HEK293 (cell line): ENCODE measurements at regions not wholly inside any gene's neighbourhood (a gene's known extent, or its start where the extent isn't known, plus 50 kb on each side); places are given as distances from the start of the nearest gene placed in this dataset.
A peak's percentile ranks its signal among the peaks of the same experiment; 100 is the strongest.

Experiments
- CTCF ChIA-PET: fragments of 350-600 bp; formaldehyde crosslinking; extraction: SDS; loops from one replicate; lab custom pipeline; 2021; ENCODE audit warnings: antibody characterized with exemption; lab: Yijun Ruan, JAX
- POLR2A ChIA-PET: fragments of 300-600 bp; formaldehyde crosslinking; extraction: SDS; loops from one replicate; lab custom pipeline; 2020; ENCODE audit warnings: antibody characterized with exemption, inconsistent platforms; lab: Yijun Ruan, JAX
- H3K27ac ChIP-seq: fragments of 200-500 bp; sonication (Bioruptor generic); 2 replicates; pipeline ENCODE4 v1.5.1; 2014; ENCODE audit warnings: low read depth, low read length, control low read depth, inconsistent platforms; ENCODE audit errors: extremely low read depth
- H3K36me3 ChIP-seq, 2 experiments: fragments of 200-500 bp in 1 of 2; sonication (Bioruptor generic) in 1 of 2; 1 replicate in 1 of 2; 2 replicates in 1 of 2; pipeline ENCODE4 v1.5.1; 2014 to 2017; ENCODE audit warnings: inconsistent platforms in 2 of 2, low read length in 2 of 2; ENCODE audit not compliant: control insufficient read depth in 2 of 2, insufficient read depth in 1 of 2
- H3K4me1 ChIP-seq: fragments of 200-500 bp; sonication (Bioruptor generic); 2 replicates; pipeline ENCODE4 v1.5.1; 2014; ENCODE audit warnings: mild to moderate bottlenecking, low read length, inconsistent platforms; ENCODE audit not compliant: control insufficient read depth, insufficient read depth
- H3K4me3 ChIP-seq: 2 replicates; pipeline ENCODE4 v1.5.1; 2011; ENCODE audit warnings: low read depth, mild to moderate bottlenecking, control low read depth, low read length, moderate library complexity
- H3K9me3 ChIP-seq: fragments of 200-500 bp; sonication (Bioruptor generic); 2 replicates; pipeline ENCODE4 v1.5.1; 2014; ENCODE audit warnings: low read depth, low read length, inconsistent platforms; ENCODE audit not compliant: control insufficient read depth, insufficient read depth
- FEZF1 ChIP-seq: fragments of 450-650 bp; formaldehyde crosslinking; IDR thresholded peaks from 2 replicates; pipeline ENCODE4 v1.5.1; 2016; ENCODE audit warnings: missing biosample characterization, missing genetic modification characterization
- HOXD13 ChIP-seq: sonication (generic); formaldehyde crosslinking; IDR thresholded peaks from 2 replicates; pipeline ENCODE4 v1.8.0; 2022; ENCODE audit warnings: missing genetic modification reagents, borderline replicate concordance
- KLF10 ChIP-seq: fragments of 450-650 bp; IDR thresholded peaks from 2 replicates; pipeline ENCODE4 v1.5.1; 2018; ENCODE audit warnings: missing biosample characterization, mild to moderate bottlenecking, missing genetic modification characterization
- RBAK ChIP-seq: fragments of 450-650 bp; formaldehyde crosslinking; IDR thresholded peaks from 2 replicates; pipeline ENCODE4 v1.5.1; 2016; ENCODE audit warnings: missing biosample characterization, missing genetic modification characterization
- REPIN1 ChIP-seq: fragments of 450-650 bp; formaldehyde crosslinking; IDR thresholded peaks from 2 replicates; pipeline ENCODE4 v1.5.1; 2017; ENCODE audit warnings: missing biosample characterization, missing genetic modification characterization, low read depth
- SETDB1 ChIP-seq: IDR thresholded peaks from one replicate; pipeline ENCODE4 v1.6.1; 2017; ENCODE audit warnings: mild to moderate bottlenecking, low read length, moderate library complexity, mixed read lengths; ENCODE audit not compliant: insufficient read length
- TRIM28 ChIP-seq: IDR thresholded peaks from 2 replicates; pipeline ENCODE4 v1.6.1; 2011; ENCODE audit warnings: low read length, control low read depth, borderline replicate concordance
- ZBTB20 ChIP-seq: fragments of 450-650 bp; formaldehyde crosslinking; IDR thresholded peaks from 2 replicates; pipeline ENCODE4 v1.5.1; 2016; ENCODE audit warnings: missing biosample characterization, missing genetic modification characterization
- ZNF10 ChIP-seq: fragments of 450-650 bp; formaldehyde crosslinking; IDR thresholded peaks from 2 replicates; pipeline ENCODE4 v1.5.1; 2017; ENCODE audit warnings: missing biosample characterization, missing genetic modification characterization
- ZNF132 ChIP-seq: fragments of 450-650 bp; formaldehyde crosslinking; IDR thresholded peaks from 2 replicates; pipeline ENCODE4 v1.5.1; 2017; ENCODE audit warnings: missing biosample characterization, missing genetic modification characterization, borderline replicate concordance
- ZNF169 ChIP-seq: fragments of 450-650 bp; formaldehyde crosslinking; IDR thresholded peaks from 2 replicates; pipeline ENCODE4 v1.5.1; 2016; ENCODE audit warnings: missing biosample characterization, missing genetic modification characterization
- ZNF211 ChIP-seq: fragments of 450-650 bp; formaldehyde crosslinking; IDR thresholded peaks from 2 replicates; pipeline ENCODE4 v1.5.1; 2016; ENCODE audit warnings: low read depth, missing biosample characterization, missing genetic modification characterization
- ZNF214 ChIP-seq: fragments of 450-650 bp; formaldehyde crosslinking; IDR thresholded peaks from 2 replicates; pipeline ENCODE4 v1.5.1; 2017; ENCODE audit warnings: missing biosample characterization, mild to moderate bottlenecking, missing genetic modification characterization, borderline replicate concordance
- ZNF248 ChIP-seq: fragments of 450-650 bp; formaldehyde crosslinking; IDR thresholded peaks from 2 replicates; pipeline ENCODE4 v1.5.1; 2017; ENCODE audit warnings: missing biosample characterization, missing genetic modification characterization
- ZNF394 ChIP-seq: fragments of 450-650 bp; formaldehyde crosslinking; IDR thresholded peaks from 2 replicates; pipeline ENCODE4 v1.5.1; 2016; ENCODE audit warnings: missing biosample characterization, missing genetic modification characterization, mild to moderate bottlenecking, moderate library complexity, borderline replicate concordance
- ZNF585B ChIP-seq: fragments of 450-650 bp; formaldehyde crosslinking; IDR thresholded peaks from 2 replicates; pipeline ENCODE4 v1.5.1; 2016; ENCODE audit warnings: missing biosample characterization, missing genetic modification characterization
- ZNF629 ChIP-seq: fragments of 450-650 bp; formaldehyde crosslinking; IDR thresholded peaks from 2 replicates; pipeline ENCODE4 v1.5.1; 2017; ENCODE audit warnings: missing biosample characterization, missing genetic modification characterization
- ZNF701 ChIP-seq: fragments of 450-650 bp; formaldehyde crosslinking; IDR thresholded peaks from 2 replicates; pipeline ENCODE4 v1.5.1; 2016; ENCODE audit warnings: missing biosample characterization, missing genetic modification characterization
- ZNF747 ChIP-seq: fragments of 450-650 bp; formaldehyde crosslinking; IDR thresholded peaks from 2 replicates; pipeline ENCODE4 v1.5.1; 2016; ENCODE audit warnings: missing biosample characterization, missing genetic modification characterization
- ZNF791 ChIP-seq: fragments of 450-650 bp; formaldehyde crosslinking; IDR thresholded peaks from 2 replicates; pipeline ENCODE4 v1.5.1; 2016; ENCODE audit warnings: missing biosample characterization, missing genetic modification characterization
- ZNF792 ChIP-seq: fragments of 450-650 bp; formaldehyde crosslinking; IDR thresholded peaks from 2 replicates; pipeline ENCODE4 v1.5.1; 2016; ENCODE audit warnings: missing biosample characterization, missing genetic modification characterization
- ZXDB ChIP-seq: fragments of 450-650 bp; formaldehyde crosslinking; IDR thresholded peaks from 2 replicates; pipeline ENCODE4 v1.5.1; 2016; ENCODE audit warnings: missing biosample characterization, missing genetic modification characterization
- TF ChIP-seq, protein P1 (sequence below): fragments of 450-650 bp; formaldehyde crosslinking; IDR thresholded peaks from 2 replicates; pipeline ENCODE4 v1.5.1; 2016; ENCODE audit warnings: missing biosample characterization, missing genetic modification characterization
- TF ChIP-seq, protein P2 (sequence below): fragments of 450-650 bp; formaldehyde crosslinking; IDR thresholded peaks from 2 replicates; pipeline ENCODE4 v1.5.1; 2016; ENCODE audit warnings: missing biosample characterization, missing genetic modification characterization, low read depth
- TF ChIP-seq, protein P3 (sequence below): fragments of 450-650 bp; formaldehyde crosslinking; IDR thresholded peaks from 2 replicates; pipeline ENCODE4 v1.5.1; 2017; ENCODE audit warnings: missing biosample characterization, missing genetic modification characterization
- TF ChIP-seq, protein P4 (sequence below): fragments of 450-650 bp; formaldehyde crosslinking; IDR thresholded peaks from 2 replicates; pipeline ENCODE4 v1.5.1; 2016; ENCODE audit warnings: missing biosample characterization, missing genetic modification characterization

DNA sequence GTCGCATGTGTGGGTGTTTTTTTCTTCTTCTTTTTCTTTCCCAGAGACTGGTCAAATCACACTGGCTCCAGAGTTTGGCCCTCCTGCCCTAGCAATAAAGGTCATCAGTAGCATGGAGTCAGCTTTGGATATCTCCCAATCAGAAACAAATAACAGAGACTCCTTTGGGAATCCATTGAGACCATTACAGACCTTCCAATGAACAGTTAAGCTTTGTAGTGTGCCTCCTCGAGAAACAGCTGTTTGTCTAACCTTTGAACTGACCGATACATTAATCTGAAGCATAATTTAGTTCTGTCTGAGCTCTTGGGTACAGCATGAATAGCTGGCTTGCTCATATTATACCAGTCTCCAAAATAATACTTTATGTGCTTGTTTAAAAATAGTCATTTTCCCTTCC is 1103.2 kb downstream of the GATA3 start (continued):
- TF ChIP-seq, protein P1, sequence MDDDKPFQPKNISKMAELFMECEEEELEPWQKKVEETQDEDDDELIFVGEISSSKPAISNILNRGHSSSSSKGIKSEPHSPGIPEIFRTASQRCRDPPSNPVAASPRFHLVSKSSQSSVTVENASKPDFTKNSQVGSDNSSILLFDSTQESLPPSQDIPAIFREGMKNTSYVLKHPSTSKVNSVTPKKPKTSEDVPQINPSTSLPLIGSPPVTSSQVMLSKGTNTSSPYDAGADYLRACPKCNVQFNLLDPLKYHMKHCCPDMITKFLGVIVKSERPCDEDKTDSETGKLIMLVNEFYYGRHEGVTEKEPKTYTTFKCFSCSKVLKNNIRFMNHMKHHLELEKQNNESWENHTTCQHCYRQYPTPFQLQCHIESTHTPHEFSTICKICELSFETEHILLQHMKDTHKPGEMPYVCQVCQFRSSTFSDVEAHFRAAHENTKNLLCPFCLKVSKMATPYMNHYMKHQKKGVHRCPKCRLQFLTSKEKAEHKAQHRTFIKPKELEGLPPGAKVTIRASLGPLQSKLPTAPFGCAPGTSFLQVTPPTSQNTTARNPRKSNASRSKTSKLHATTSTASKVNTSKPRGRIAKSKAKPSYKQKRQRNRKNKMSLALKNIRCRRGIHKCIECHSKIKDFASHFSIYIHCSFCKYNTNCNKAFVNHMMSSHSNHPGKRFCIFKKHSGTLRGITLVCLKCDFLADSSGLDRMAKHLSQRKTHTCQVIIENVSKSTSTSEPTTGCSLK (tag by site-specific recombination) = no peak
- TF ChIP-seq ZNF394 (tag by site-specific recombination) (no peak), ZNF211 (tag by site-specific recombination) (no peak), RBAK (no peak), ZNF248 (no peak), ZNF792 (tag by site-specific recombination) (no peak), ZNF10 (tag by site-specific recombination) (no peak), ZNF629 (tag by site-specific recombination) (no peak), ZNF132 (tag by site-specific recombination) (no peak)
- TF ChIP-seq, protein P2, sequence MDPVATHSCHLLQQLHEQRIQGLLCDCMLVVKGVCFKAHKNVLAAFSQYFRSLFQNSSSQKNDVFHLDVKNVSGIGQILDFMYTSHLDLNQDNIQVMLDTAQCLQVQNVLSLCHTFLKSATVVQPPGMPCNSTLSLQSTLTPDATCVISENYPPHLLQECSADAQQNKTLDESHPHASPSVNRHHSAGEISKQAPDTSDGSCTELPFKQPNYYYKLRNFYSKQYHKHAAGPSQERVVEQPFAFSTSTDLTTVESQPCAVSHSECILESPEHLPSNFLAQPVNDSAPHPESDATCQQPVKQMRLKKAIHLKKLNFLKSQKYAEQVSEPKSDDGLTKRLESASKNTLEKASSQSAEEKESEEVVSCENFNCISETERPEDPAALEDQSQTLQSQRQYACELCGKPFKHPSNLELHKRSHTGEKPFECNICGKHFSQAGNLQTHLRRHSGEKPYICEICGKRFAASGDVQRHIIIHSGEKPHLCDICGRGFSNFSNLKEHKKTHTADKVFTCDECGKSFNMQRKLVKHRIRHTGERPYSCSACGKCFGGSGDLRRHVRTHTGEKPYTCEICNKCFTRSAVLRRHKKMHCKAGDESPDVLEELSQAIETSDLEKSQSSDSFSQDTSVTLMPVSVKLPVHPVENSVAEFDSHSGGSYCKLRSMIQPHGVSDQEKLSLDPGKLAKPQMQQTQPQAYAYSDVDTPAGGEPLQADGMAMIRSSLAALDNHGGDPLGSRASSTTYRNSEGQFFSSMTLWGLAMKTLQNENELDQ (tag by site-specific recombination) = no peak
- TF ChIP-seq, protein P3, sequence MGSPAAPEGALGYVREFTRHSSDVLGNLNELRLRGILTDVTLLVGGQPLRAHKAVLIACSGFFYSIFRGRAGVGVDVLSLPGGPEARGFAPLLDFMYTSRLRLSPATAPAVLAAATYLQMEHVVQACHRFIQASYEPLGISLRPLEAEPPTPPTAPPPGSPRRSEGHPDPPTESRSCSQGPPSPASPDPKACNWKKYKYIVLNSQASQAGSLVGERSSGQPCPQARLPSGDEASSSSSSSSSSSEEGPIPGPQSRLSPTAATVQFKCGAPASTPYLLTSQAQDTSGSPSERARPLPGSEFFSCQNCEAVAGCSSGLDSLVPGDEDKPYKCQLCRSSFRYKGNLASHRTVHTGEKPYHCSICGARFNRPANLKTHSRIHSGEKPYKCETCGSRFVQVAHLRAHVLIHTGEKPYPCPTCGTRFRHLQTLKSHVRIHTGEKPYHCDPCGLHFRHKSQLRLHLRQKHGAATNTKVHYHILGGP (tag by site-specific recombination) = no peak

DNA sequence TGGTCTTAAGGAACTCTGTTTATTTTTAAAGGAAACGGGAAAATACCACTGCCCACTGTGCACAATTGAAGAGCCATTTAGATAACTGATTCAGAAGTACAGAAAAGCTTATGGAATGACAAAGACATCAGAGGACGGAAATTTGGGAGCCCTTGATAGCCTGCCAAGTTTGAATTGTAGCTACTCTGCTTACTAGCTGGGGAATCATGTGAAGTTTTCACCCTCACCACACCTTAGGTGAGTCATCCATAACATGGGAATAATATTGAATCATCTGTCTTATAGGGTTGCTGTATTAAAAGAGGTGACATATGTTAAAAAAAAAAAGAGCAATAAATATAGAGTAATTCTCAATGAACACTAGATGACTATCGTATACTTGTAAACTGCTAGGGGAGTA is 1104.2 kb downstream of the GATA3 start:
- Histone ChIP-seq H3K9me3 (no peaks in the 10 kb centered on the region; the same call in none of the 2 replicates), H3K4me3 (no peak overlapping the region), H3K36me3 (no peaks in the 10 kb centered on the region), H3K27ac (no peak overlapping the region), H3K4me1 (no peaks in the 10 kb centered on the region)
- ChIA-PET CTCF (no interaction called here), POLR2A (no interaction called here)
- TF ChIP-seq REPIN1 (tag by site-specific recombination) (no peak), ZBTB20 (tag by site-specific recombination) (no peak), FEZF1 (tag by site-specific recombination) (0 out of 2 replicates have a peak, but pooled peaks have one; percentile 22)

DNA sequence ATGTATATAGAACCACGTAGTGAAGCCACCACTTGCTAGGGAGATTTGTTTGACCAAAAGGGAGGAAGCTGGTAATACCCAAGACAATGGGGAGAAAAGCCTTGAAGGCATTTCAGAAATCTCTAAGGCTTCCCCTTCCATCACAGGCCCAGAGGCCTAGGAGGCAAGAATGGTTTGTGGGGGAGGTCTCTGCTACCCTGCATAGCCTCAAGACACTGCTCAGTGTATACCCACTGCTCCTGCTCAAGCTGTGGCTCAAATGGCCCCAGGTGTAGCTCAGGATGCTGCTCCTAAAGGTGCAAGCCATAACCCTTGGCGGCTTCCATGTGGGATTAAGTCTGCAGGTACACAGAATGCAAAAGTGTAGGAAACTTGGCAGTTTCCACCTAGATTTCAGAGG is 1105.8 kb downstream of the GATA3 start:
- CTCF ChIA-PET = no interaction called here
- no peaks in the 10 kb centered on the region for H3K36me3 ChIP-seq
- POLR2A ChIA-PET = no interaction called here
- no peak overlapping the region for H3K4me3 ChIP-seq
- TF ChIP-seq KLF10 (tag by site-specific recombination) (no peak), ZNF585B (tag by site-specific recombination) (peak; percentile 97), ZNF214 (no peak), HOXD13 (no peak), ZXDB (tag by site-specific recombination) (no peak), ZNF701 (tag by site-specific recombination) (no peak), ZNF791 (tag by site-specific recombination) (no peak), SETDB1 (peak; percentile 96), TRIM28 (peak; percentile 97; the same call in 1 of the 2 replicates), ZNF747 (no peak), ZNF169 (no peak)
- TF ChIP-seq, protein P4, sequence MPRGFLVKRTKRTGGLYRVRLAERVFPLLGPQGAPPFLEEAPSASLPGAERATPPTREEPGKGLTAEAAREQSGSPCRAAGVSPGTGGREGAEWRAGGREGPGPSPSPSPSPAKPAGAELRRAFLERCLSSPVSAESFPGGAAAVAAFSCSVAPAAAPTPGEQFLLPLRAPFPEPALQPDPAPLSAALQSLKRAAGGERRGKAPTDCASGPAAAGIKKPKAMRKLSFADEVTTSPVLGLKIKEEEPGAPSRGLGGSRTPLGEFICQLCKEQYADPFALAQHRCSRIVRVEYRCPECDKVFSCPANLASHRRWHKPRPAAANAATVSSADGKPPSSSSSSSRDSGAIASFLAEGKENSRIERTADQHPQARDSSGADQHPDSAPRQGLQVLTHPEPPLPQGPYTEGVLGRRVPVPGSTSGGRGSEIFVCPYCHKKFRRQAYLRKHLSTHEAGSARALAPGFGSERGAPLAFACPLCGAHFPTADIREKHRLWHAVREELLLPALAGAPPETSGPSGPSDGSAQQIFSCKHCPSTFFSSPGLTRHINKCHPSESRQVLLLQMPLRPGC (tag by site-specific recombination) = no peak
- TF ChIP-seq, all 188 proteins: peak for 3
- Histone ChIP-seq H3K27ac (no peak overlapping the region), H3K9me3 (no peaks in the 10 kb centered on the region; the same call in none of the 2 replicates), H3K4me1 (no peaks in the 10 kb centered on the region)
